ENCODE measurements at regions not wholly inside any gene's neighbourhood (a gene's known extent, or its start where the extent isn't known, plus 50 kb on each side); places are given as distances from the start of the nearest gene placed in this dataset.
"Not testable (repeated sequence)": the region's sequence is repeated elsewhere in the genome, so short reads cannot be mapped to it uniquely, and the experiment has no call there.

DNA sequence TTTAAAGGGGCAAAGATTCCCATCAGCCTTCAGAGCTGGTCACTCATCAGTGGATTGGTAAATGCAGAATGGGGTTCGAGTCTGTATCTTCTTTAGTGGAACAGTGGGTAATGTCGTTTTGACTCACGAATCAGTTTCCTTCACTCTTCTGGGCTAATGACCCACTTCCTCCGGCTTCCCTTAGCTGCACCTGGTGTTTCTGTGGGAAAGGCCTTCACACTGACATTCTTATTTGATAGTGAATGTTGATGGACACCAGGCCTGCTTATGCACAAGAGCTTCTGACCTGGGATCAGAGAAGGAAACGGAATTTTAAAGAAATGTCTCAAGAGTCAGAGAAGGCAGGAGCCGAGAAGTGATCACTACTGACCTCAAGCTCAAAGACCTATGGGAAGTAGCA is 272.0 kb upstream of the SULF2 start:
- DNase-seq: no peak

DNA sequence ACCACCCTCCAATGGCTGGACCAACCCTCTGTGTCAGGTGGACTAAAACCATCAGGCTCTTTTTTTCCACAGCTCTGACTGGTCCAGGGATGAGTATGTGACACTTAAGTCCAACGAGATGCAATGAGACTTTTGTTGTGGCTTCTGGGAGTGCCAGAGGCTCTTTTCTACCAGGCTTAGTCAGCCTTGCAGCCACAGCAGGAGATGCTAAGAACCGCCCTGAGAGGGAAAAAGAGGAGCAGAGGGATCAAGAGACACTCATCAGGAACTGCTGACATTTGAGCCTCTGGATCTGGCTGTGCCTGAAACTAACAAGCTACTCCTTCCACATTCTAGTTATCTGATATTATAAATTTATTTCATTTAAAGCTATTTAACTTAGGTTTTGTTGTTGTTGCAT is 270.9 kb upstream of the SULF2 start:
- no peak for DNase-seq

- no peak for DNase-seq
Measured at GRCh38 chr20:48054051-48054450, 268.8 kb upstream of the SULF2 start.

DNA sequence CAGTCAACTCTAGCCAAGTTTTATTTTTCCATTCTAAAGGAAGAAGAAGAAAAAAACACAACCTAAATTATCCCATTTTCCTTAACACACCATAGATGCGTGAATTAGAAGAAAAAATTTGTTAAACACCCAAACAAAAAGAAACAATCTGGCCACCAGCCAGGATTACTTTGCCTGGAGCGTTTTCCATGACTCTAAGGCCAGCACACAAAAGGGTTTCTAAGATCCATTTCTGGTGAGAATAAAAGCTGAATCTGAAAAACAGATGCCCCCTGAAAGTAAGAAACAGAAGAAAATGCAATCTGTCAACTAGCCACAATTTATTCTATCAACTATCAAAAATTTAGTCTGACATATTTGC is 267.2 kb upstream of the SULF2 start:
- DNase-seq: no peak

DNA sequence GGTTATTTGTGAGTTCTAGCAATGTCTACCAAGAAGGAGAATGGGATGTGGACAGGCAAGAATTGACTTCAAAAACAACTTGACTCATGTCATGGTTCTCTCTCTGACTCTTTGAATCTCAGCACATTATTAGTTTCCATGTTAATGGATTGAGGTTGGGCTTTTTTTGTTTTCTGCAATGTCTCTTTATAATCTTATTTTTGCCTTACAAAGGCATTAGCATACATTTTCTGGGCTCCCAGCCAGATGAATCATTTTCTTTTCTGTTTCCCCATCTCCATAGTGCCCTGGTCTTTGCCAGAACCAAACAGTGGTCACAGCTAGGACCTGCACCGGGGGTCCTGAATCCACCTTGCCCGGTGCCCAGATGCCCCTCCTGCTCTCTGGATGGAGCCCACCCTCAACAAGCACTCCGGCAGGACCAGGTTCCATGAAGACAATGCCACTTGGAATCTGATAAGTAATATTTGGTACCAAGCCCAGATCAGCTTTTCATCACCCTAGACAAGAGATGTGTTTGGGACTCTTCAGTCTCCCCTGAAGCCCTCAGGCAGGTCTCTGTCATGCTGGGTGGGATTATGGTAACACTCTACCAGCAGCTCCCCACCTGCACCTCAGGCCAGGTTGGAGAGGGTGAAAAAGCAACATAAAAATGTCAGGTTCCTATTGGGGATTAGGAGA is 266.7 kb upstream of the SULF2 start:
- DNase-seq: no peak

- DNase-seq: no peak
Measured at GRCh38 chr20:48049641-48050040, 264.4 kb upstream of the SULF2 start.

GRCh38 chr20:48049171-48049570 is 263.9 kb upstream of the SULF2 start:
- DNase-seq: no peak

GRCh38 chr20:48047447-48047846 is 262.2 kb upstream of the SULF2 start:
- no peak for DNase-seq

DNA sequence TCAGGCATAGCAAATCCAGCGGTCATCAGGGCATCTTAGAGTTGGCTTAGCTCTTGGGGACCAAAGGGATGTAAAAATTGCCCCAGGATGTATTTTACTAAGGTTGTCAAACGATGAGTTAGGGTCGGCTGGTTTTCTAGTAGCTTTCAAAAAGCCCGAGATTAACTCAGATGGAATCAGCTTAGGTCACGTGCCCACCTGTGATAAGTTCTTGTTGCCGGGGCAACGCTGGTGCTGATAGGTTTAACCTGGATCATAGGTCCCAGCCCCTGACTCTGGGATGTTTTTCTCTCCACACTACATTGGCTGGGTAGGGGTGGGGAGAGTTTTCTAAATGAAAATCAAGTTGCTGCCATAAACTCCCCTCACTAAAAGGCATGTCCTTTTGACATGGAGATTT is 257.3 kb upstream of the SULF2 start:
- no peak for DNase-seq

GRCh38 chr20:48041078-48041780 is 255.9 kb upstream of the SULF2 start:
- no peak for DNase-seq

- DNase-seq: no peak
Measured at GRCh38 chr20:48040491-48040890, 255.2 kb upstream of the SULF2 start.

DNA sequence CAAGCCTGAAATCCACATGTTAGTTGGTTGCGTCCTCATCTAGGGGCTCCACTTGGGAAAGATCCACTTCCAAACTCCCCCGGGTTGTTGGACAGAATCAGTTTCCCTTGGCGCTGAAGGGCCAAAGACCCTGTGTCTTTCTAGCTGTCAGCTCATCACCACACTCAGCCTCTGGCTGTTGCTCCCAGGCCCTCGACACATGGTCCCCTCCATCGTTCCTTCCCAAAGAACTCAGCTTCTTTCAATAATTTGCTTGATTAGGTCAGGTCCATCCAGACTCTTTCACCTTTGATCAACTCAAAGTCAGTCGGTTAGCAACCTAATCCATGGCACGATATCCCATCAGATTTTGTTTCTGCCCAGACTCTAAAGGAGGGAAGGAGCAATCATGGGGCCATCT is 254.8 kb upstream of the SULF2 start:
- DNase-seq: no peak

DNA sequence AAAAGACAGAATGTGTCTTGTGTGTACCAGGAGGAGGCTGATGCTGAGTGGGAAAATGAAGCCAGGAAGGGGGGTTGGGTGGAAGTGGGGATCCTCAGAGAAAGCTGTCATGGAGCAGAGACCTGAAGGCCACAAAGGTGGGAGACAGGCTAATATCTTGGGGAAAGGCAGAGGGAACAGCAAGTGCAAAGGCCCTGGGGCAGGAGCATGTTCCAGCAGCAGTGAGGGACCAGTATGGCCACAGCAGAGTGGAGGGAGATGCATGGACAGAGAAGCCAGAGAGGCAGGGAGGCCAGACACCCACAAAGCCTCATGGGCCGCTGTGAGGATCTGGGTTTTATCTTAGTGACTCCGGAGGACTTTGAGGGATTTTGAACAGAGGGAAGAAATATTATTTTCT is 254.2 kb upstream of the SULF2 start:
- no peak for DNase-seq

DNA sequence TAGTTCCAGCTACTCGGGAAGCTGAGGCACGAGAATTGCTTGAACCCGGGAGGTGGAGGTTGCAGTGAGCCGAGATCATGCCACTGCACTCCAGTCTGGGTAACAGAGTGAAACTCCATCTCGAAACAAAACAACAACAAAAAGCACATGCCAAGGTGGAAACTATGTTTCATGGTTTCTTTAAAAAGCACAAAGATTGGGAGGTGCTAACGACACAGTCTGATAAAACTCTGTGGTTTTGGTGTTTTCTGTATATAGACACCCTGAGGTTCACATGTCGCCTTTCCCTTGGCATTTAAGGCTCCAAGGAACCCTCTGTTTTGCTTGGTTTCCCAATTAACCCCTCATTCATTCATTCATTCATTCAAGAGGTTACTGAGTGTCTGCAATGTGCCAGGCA is 253.4 kb upstream of the SULF2 start:
- DNase-seq: no peak

GRCh38 chr20:48037798-48038197 is 252.5 kb upstream of the SULF2 start:
- not testable (repeated sequence) for DNase-seq

- no peak for DNase-seq
Measured at GRCh38 chr20:48035961-48036731, 250.9 kb upstream of the SULF2 start.

GRCh38 chr20:48034751-48035150 is 249.5 kb upstream of the SULF2 start:
- DNase-seq: no peak

DNA sequence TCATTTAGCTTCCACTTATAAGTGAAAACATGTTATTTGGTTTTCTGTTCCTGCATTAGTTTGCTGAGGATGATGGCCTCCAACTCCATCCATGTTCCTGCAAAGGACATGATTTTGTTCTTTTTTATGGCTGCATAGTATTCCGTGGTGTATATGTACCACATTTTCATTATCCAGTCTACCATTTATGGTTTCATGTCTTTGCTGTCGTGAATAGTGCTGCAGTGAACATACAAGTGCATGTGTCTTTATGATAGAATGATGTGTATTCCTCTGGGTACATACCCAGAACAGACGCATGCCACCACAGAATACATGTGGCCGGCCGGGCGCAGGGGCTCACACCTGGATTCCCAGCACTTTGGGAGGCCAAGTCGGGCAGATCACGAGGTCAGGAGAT is 247.7 kb upstream of the SULF2 start:
- DNase-seq: not testable (repeated sequence)

- DNase-seq: no peak
Measured at GRCh38 chr20:48031122-48031521, 245.8 kb upstream of the SULF2 start.

DNA sequence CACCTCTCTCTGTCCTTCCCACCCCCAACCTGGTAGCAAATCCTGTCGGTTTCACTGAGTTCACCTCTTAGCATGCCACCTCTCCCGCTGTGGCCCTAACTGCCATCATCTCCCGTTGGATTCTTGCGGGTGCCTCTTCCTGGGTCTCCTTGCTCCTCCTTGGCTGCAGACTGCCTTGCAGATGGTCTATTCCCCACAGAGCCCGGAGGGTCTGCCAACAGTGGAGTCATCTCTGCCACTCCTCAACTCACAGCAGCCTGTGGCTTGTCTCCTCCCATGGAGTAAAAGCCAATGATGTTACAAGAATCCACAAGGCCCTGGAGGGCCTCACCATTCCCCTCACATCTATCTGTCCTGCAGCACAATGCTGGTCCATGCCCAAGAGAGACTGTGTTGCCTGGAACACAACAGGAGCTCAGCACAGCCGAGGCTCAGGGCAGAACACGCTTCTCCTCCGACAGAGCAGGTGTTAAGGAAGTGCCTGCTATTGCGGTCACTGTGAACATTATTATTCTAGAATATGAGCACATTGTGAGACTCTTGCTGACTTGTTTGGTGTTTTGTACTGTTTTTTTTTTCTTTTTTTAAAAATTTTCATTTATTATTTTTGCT is 241.8 kb upstream of the SULF2 start:
- DNase-seq: no peak

GRCh38 chr20:48025661-48026060 is 240.4 kb upstream of the SULF2 start:
- DNase-seq: no peak

GRCh38 chr20:48025051-48025515 is 239.8 kb upstream of the SULF2 start:
- DNase-seq: no peak

GRCh38 chr20:48024539-48024938 is 239.3 kb upstream of the SULF2 start:
- DNase-seq: no peak

GRCh38 chr20:48020696-48021095 is 235.4 kb upstream of the SULF2 start:
- not testable (repeated sequence) for DNase-seq
